ENCODE measurements at regions not wholly inside any gene's neighbourhood (a gene's known extent, or its start where the extent isn't known, plus 50 kb on each side); places are given as distances from the start of the nearest gene placed in this dataset.

- TF ChIP-seq CTCF (conservative IDR thresholded peaks at IDR 0.05; ENCODE audit: low read length) (no peak), EZH2phosphoT487 (IDR thresholded peaks at IDR 0.05; ENCODE audit: borderline replicate concordance) (no peak)
Observed at GRCh38 chr18:49709347-49709690, 104.0 kb downstream of the ACAA2 start.
